ENCODE measurements at regions not wholly inside any gene's neighbourhood (a gene's known extent, or its start where the extent isn't known, plus 50 kb on each side); places are given as distances from the start of the nearest gene placed in this dataset.

GRCh38 chr19:27765912-27766725 is 1446.8 kb downstream of the UQCRFS1 start:
- TF ChIP-seq CTCF (IDR thresholded peaks at IDR 0.05; ENCODE audit: low read depth, low read length) (no peak), POLR2A (IDR thresholded peaks at IDR 0.05; ENCODE audit: extremely low read depth, insufficient read length) (no peak)
